ENCODE measurements at regions not wholly inside any gene's neighbourhood (a gene's known extent, or its start where the extent isn't known, plus 50 kb on each side); places are given as distances from the start of the nearest gene placed in this dataset.
"Not testable (repeated sequence)": the region's sequence is repeated elsewhere in the genome, so short reads cannot be mapped to it uniquely, and the experiment has no call there.

- no peak for DNase-seq
Observed at GRCh38 chr1:10867914-10868598, 71.6 kb upstream of the CASZ1 start.

GRCh38 chr1:10868599-10868965, 72.1 kb upstream of the CASZ1 start:
- no peak for DNase-seq

GRCh38 chr1:10869933-10870332, 73.5 kb upstream of the CASZ1 start:
- DNase-seq, result no peak

GRCh38 chr1:10870493-10871096, 74.1 kb upstream of the CASZ1 start:
- DNase-seq, result no peak

GRCh38 chr1:10873189-10873588, 76.7 kb upstream of the CASZ1 start:
- no peak for DNase-seq

GRCh38 chr1:10874351-10874750, 77.9 kb upstream of the CASZ1 start:
- DNase-seq, result no peak

- no peak for DNase-seq
Observed at GRCh38 chr1:10877894-10878293, 81.4 kb upstream of the CASZ1 start.

- no peak for DNase-seq
Observed at GRCh38 chr1:10878469-10878868, 82.0 kb upstream of the CASZ1 start.

- DNase-seq, result no peak
Observed at GRCh38 chr1:10880063-10880462, 83.6 kb upstream of the CASZ1 start.

GRCh38 chr1:10881046-10881445, 84.6 kb upstream of the CASZ1 start:
- DNase-seq, result no peak

- no peak for DNase-seq
Observed at GRCh38 chr1:10882069-10882468, 85.6 kb upstream of the CASZ1 start.

- DNase-seq, result not testable (repeated sequence)
Observed at GRCh38 chr1:10887032-10887431, 90.6 kb upstream of the CASZ1 start.

- no peak for DNase-seq
Observed at GRCh38 chr1:10888291-10888690, 91.8 kb upstream of the CASZ1 start.

GRCh38 chr1:10888791-10889649, 92.6 kb upstream of the CASZ1 start:
- DNase-seq, result no peak

- no peak for DNase-seq
Observed at GRCh38 chr1:10889650-10890353, 93.4 kb upstream of the CASZ1 start.

- no peak for DNase-seq
Observed at GRCh38 chr1:10890491-10891071, 94.1 kb upstream of the CASZ1 start.

GRCh38 chr1:10891091-10891490, 94.6 kb upstream of the CASZ1 start:
- no peak for DNase-seq

GRCh38 chr1:10892138-10893065, 96.0 kb upstream of the CASZ1 start:
- no peak for DNase-seq

- DNase-seq, result no peak
Observed at GRCh38 chr1:10895621-10896020, 99.2 kb upstream of the CASZ1 start.

- no peak for DNase-seq
Observed at GRCh38 chr1:10896673-10897072, 100.2 kb upstream of the CASZ1 start.

- no peak for DNase-seq
Observed at GRCh38 chr1:10897321-10897980, 101.0 kb upstream of the CASZ1 start.

Data from suppressor macrophage treated with lipopolysaccharide for 4 hours (primary cell).